ENCODE measurements at regions not wholly inside any gene's neighbourhood (a gene's known extent, or its start where the extent isn't known, plus 50 kb on each side); places are given as distances from the start of the nearest gene placed in this dataset.

DNA sequence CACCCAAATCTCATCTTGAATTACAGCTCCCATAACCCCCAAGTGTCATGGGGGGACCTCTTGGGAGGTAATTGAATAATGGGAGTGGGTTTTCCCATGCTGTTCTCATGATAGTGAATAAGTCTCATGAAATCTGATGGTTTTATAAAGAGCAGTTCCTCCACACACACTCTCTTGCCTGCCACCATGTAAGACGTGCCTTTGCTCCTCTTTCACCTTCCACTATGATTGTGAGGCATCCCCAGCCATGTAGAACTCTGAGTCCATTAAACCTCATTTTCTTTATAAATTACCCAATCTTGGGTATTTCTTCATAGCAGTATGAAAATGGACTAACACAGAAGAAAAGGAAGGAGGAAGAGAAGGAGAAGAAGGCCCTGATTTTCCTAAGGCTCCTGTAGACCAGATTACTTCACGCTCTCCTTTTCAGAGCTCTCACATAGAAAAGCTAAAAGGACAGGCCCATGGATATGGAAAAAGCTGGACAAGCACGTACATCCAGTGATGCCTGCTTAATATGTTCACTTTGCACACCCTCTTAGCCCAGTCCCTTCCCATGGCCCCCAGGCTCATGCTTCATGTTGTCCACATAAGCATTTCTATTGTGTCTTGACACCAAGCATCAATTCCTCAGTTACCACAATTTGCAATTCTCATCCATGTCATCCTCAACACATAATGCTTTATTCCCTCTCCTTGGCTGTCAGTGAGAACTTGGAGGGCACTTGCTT, 354.8 kb downstream of the CD83 start:
- Histone ChIP-seq H3K27ac (ENCODE audit: low read depth, low read length) (no peak overlapping the region), H3K36me3 (ENCODE audit: low read length) (no peaks in the 10 kb centered on the region), H3K9me2 (replicated peaks; ENCODE audit: insufficient read depth, low read length) (no peaks in the 10 kb centered on the region), H3K4me3 (ENCODE audit: insufficient read depth, low read length, poor library complexity, severe bottlenecking) (no peak overlapping the region), H4K20me1 (ENCODE audit: low read depth, low read length) (no peaks in the 10 kb centered on the region), H3K9me3 (ENCODE audit: insufficient read depth, low read length) (peaks cover 13% of the 10 kb centered on the region; the same call in 1 of the 2 replicates), H3K4me2 (ENCODE audit: low read depth, low read length, poor library complexity, severe bottlenecking) (no peak overlapping the region), H3K9ac (ENCODE audit: low read length) (no peak overlapping the region), H3F3A (ENCODE audit: insufficient read depth) (no peaks in the 10 kb centered on the region), H2AFZ (ENCODE audit: low read depth, low read length, severe bottlenecking) (no peak overlapping the region), H3K79me2 (ENCODE audit: insufficient read depth, low read length) (no peaks in the 10 kb centered on the region), H3K27me3 (ENCODE audit: low read length) (no peaks in the 10 kb centered on the region)
- TF ChIP-seq EZH2phosphoT487 (conservative IDR thresholded peaks at IDR 0.05; ENCODE audit: low read length) = no peak
- TF ChIP-seq, protein P1, sequence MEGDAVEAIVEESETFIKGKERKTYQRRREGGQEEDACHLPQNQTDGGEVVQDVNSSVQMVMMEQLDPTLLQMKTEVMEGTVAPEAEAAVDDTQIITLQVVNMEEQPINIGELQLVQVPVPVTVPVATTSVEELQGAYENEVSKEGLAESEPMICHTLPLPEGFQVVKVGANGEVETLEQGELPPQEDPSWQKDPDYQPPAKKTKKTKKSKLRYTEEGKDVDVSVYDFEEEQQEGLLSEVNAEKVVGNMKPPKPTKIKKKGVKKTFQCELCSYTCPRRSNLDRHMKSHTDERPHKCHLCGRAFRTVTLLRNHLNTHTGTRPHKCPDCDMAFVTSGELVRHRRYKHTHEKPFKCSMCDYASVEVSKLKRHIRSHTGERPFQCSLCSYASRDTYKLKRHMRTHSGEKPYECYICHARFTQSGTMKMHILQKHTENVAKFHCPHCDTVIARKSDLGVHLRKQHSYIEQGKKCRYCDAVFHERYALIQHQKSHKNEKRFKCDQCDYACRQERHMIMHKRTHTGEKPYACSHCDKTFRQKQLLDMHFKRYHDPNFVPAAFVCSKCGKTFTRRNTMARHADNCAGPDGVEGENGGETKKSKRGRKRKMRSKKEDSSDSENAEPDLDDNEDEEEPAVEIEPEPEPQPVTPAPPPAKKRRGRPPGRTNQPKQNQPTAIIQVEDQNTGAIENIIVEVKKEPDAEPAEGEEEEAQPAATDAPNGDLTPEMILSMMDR (IDR thresholded peaks at IDR 0.05; ENCODE audit: insufficient read depth, low read length, poor library complexity, severe bottlenecking) = no peak

DNA sequence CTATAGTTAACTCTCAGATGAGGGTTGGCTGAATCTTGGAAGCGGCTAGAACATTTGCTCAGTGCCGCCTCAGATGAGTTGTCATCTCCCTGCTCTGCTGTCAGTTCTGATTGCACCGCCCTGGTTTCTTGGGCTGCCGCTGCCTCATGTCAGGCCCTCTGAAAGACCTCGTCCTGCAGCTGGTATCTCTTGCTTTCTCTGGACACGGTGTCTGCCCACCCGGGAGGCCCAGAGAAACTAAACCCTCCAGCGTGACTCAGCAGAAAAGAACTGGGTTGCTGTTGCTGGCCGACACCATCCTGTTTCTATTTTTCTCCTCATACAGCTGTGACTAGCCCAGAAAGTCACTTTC, 355.4 kb downstream of the CD83 start:
- Histone ChIP-seq H3F3A (ENCODE audit: insufficient read depth) (no peaks in the 10 kb centered on the region), H3K36me3 (ENCODE audit: low read length) (no peaks in the 10 kb centered on the region), H3K79me2 (ENCODE audit: insufficient read depth, low read length) (no peaks in the 10 kb centered on the region), H3K9me3 (ENCODE audit: insufficient read depth, low read length) (peaks cover 13% of the 10 kb centered on the region; the same call in 1 of the 2 replicates), H3K27ac (ENCODE audit: low read depth, low read length) (no peak overlapping the region), H4K20me1 (ENCODE audit: low read depth, low read length) (no peaks in the 10 kb centered on the region), H3K4me2 (ENCODE audit: low read depth, low read length, poor library complexity, severe bottlenecking) (no peak overlapping the region), H3K9ac (ENCODE audit: low read length) (no peak overlapping the region), H3K27me3 (ENCODE audit: low read length) (no peaks in the 10 kb centered on the region), H3K4me3 (ENCODE audit: insufficient read depth, low read length, poor library complexity, severe bottlenecking) (no peak overlapping the region), H2AFZ (ENCODE audit: low read depth, low read length, severe bottlenecking) (no peak overlapping the region), H3K9me2 (replicated peaks; ENCODE audit: insufficient read depth, low read length) (no peaks in the 10 kb centered on the region)
- TF ChIP-seq, protein P1 (IDR thresholded peaks at IDR 0.05; ENCODE audit: insufficient read depth, low read length, poor library complexity, severe bottlenecking) = no peak
- no peak for TF ChIP-seq EZH2phosphoT487 (conservative IDR thresholded peaks at IDR 0.05; ENCODE audit: low read length)

DNA sequence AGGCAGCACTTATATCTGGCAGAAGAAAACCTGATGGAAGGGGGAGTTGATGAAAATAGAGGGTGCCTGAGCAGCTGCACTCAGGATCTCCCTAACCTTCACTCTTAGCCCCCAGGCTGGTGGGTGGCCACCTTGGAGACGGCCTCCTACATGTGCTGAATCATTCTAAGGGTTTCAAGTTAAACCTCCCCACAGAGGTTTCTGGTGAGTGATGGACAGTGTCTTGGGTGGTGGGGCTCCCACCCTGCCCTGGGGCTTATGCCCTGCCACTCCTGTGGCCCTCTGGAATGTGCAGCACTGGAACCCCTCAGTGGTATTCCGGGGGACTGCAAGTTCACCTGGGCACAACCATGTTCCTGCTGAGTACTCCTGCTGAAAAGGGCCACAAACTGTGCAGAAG, 357.2 kb downstream of the CD83 start:
- H3K9me3 ChIP-seq (ENCODE audit: insufficient read depth, low read length) = peaks cover 13% of the 10 kb centered on the region; the same call in 1 of the 2 replicates
- no peak overlapping the region for H3K4me2 ChIP-seq (ENCODE audit: low read depth, low read length, poor library complexity, severe bottlenecking)
- no peaks in the 10 kb centered on the region for H3K27me3 ChIP-seq (ENCODE audit: low read length)
- TF ChIP-seq EZH2phosphoT487 (conservative IDR thresholded peaks at IDR 0.05; ENCODE audit: low read length) = no peak
- TF ChIP-seq, protein P1 (IDR thresholded peaks at IDR 0.05; ENCODE audit: insufficient read depth, low read length, poor library complexity, severe bottlenecking) = no peak
- no peak overlapping the region for H3K27ac ChIP-seq (ENCODE audit: low read depth, low read length)
- H3K36me3 ChIP-seq (ENCODE audit: low read length) = no peaks in the 10 kb centered on the region
- H3F3A ChIP-seq (ENCODE audit: insufficient read depth) = no peaks in the 10 kb centered on the region
- no peak overlapping the region for H2AFZ ChIP-seq (ENCODE audit: low read depth, low read length, severe bottlenecking)
- no peaks in the 10 kb centered on the region for H4K20me1 ChIP-seq (ENCODE audit: low read depth, low read length)
- H3K9ac ChIP-seq (ENCODE audit: low read length) = no peak overlapping the region
- H3K4me3 ChIP-seq (ENCODE audit: insufficient read depth, low read length, poor library complexity, severe bottlenecking) = no peak overlapping the region
- no peaks in the 10 kb centered on the region for H3K79me2 ChIP-seq (ENCODE audit: insufficient read depth, low read length)
- no peaks in the 10 kb centered on the region for H3K9me2 ChIP-seq (replicated peaks; ENCODE audit: insufficient read depth, low read length)
